NCI-H2029 treated with DMSO at 0.1 percent for 48 hours (cell line): ENCODE measurements at regions not wholly inside any gene's neighbourhood (a gene's known extent, or its start where the extent isn't known, plus 50 kb on each side); places are given as distances from the start of the nearest gene placed in this dataset.

Experiments
- DNase-seq: peaks from one replicate; lab custom pipeline; 2025; lab: John Stamatoyannopoulos, UW

DNA sequence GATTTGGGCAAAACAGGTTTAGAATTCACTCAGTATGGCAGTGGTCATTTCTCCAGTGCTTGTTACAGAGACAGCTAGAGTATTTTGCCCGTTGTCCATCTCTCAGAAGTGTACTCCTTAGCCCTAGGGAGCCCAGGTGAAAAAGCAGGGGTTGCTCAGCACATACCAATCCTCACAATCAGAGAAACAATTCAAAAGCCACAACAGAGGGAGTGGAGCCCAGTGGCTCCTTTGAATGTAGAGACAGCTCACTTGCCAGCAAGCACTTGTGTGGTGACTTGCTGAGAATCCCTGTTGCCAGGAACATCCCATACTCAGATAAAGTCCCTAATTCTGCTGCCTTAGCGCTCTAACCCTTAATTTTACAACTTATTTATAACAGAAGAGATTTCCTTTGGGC lies 1488.3 kb downstream of the RPA4 start:
- DNase-seq = no peak

- DNase-seq = no peak
Measured at GRCh38 chrX:98379134-98379533, 1495.4 kb downstream of the RPA4 start.

DNA sequence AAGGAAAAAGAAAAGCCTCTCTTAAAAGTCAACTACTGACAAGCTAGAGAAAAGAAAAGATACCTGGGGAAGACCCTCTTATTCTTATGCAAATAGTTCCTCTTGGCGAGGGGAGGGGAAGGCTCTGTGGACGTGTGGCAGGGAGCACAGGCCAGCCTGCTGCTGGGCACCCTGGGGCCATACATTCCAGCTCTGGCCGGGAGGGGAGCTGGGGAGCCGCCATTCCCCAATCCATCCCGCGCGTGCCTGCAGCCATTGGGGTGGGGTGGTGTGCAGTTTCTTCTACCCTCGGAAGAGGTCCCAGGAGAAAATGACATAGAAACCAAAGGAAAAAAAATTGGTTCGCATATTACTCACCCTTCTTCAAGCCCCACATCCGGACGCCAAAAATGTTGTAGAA lies 1496.4 kb downstream of the RPA4 start:
- DNase-seq = no peak

DNA sequence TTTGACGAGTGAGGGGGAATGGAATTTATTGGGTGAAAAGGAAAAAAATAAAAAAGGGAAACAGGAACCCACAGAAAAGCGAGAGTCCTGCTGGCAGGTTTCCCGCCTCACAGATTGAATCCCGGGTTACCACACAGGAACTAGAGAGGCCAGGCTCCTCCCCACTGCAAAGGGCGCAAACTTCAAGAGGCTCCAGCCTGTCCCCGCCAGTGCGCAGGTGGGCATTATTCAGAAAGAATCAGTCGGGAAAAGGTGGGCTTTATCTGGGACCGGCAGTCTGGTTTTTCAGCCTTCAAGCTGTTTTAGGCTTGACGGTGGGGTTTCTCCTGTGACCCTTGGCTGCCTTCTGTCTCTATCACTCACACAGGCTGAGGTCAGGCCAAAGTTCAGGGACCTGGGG lies 1496.8 kb downstream of the RPA4 start:
- no peak for DNase-seq

GRCh38 chrX:98398542-98398941 lies 1514.8 kb downstream of the RPA4 start:
- no peak for DNase-seq

DNA sequence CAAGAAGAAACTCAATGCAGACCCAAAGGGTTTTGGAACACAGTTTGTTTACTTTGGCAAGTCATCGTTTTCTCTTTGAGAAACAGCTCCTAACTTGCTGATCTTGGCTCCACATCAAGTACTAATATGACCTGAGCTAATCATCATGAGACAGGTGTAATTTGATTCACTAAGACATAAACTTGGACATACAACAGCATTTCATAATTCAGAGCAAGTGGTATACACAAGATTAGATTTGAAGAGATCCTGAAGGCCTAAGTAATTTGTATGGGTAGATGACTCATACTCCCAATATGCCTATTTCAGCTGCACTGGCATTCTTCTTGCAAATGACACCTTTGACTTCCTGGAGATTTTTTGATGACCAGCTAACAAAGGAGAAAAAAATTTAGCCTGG lies 1521.7 kb downstream of the RPA4 start:
- DNase-seq = peak; percentile 1

- no peak for DNase-seq
Measured at GRCh38 chrX:98407584-98407983, 1523.9 kb downstream of the RPA4 start.

GRCh38 chrX:98409867-98410266 lies 1526.2 kb downstream of the RPA4 start:
- DNase-seq = no peak

GRCh38 chrX:98412058-98412457 lies 1528.3 kb downstream of the RPA4 start:
- no peak for DNase-seq

DNA sequence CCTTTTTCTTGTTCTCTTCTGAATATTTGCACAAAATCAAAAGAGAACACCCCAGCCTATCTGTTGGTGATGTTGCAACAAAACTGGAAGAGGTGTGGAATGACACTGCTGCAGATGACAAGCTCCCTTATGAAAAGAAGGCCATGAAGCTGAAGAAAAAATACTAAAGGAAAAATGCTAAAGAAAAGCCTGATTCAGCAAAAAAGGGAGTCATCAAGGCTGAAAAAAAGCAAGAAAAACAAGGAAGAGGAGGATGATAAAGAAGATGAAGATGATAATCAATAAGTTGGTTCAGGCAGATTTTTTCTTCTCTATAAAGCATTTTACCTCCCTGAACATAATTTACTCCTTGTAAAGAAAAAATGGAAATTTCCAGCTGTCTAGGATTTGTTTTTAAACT lies 1538.8 kb downstream of the RPA4 start:
- DNase-seq = no peak

- DNase-seq = no peak
Measured at GRCh38 chrX:98432413-98432812, 1548.7 kb downstream of the RPA4 start.

DNA sequence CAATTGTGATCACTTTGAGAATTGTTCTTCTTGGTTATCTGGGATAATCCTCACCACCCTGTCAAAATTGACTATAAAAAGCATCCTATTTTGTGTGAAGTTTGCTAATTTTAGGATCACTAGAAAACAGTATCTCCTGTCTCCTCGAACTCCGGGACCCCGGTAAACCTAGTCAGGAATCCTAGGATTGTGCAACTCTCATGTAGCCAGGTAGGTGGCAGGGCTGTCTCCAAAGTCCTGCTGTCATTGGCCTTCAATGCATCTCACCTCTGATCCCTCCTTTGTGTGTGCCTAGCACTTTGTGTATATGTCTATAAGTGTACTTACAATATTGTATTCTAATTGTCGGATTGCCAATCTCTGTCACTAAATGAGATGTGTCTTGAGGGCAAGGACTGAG lies 1564.8 kb downstream of the RPA4 start:
- no peak for DNase-seq

- DNase-seq = no peak
Measured at GRCh38 chrX:98452456-98452855, 1568.7 kb downstream of the RPA4 start.

GRCh38 chrX:98459669-98460068 lies 1576.0 kb downstream of the RPA4 start:
- DNase-seq = no peak

GRCh38 chrX:98480606-98481005 lies 1596.9 kb downstream of the RPA4 start:
- DNase-seq = no peak

DNA sequence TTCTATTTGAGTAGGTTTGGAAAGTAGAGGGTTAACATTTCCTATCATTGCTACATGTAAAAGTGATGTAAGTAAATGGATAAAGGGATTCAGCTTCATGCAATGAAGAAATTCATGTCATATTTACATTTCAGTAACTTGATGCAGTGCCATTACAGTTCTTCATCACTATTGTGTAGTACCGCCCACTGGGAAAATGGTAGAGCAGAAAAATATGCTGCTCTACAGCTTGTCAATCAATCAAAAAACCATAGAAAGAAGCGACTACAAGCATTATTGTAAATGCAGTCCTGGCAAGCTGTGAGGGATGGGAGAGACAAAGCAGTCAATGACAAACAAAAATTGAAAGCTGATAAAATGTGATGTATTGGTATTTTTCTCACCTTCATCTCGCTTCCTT lies 1597.9 kb downstream of the RPA4 start:
- DNase-seq = no peak

DNA sequence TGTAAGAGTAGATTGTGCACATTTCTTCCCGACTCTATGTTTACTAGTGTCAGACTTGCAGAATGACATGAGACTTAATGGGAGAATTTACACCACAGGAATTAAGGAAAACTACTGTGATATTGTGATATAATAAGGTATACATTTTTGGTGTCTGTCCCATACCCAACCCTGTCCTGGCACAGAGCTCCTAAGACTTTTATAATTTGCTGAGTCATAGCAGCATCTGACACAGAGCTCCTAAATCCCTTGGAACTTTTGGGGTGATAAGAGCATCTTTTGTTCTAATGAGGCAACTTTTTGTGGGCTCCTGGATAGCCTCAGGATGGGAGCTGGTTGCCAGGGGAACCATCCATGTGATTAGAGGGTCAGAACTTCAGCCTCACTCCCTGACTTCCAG lies 1607.0 kb downstream of the RPA4 start:
- DNase-seq = no peak

- DNase-seq = no peak
Measured at GRCh38 chrX:98501426-98501825, 1617.7 kb downstream of the RPA4 start.

- no peak for DNase-seq
Measured at GRCh38 chrX:98506907-98507306, 1623.2 kb downstream of the RPA4 start.

GRCh38 chrX:98514032-98514431 lies 1630.3 kb downstream of the RPA4 start:
- DNase-seq = no peak

DNA sequence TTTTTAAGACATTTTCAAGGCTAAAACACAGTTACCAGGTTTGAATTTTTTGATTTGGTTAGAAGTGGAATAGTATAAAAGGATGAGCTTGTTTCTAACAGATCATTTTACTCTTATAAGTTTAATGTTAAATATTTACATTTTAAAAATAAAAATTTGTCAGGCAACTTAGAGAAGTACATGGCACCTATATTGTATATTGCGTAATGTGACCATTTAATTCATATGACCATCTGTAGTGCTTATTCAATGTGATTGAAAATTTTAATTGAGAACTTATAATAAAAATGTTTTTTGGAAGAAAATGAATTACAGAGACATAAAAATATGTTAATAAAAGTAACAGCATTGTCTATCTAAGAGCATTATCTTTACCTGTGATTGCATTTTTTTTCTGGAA lies 1632.4 kb downstream of the RPA4 start:
- no peak for DNase-seq

DNA sequence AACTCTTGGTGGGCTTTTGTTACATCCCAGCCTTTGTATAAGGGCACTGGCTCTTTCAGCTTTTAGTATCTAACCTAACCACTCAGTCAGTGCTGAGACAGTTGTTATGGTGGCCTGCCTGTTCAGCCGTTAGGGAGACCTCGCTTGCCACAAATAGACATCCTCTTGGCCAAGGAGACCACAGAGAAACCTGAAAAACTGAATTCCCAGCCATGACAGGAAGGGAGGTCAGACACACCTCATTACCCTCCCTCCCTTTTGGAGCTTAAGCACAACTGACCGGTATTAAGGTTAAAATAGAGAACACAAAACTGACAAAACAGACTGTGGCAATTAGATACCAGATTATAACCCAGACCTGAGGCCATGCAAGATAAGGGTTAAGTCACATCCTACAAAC lies 1639.3 kb downstream of the RPA4 start:
- no peak for DNase-seq

DNA sequence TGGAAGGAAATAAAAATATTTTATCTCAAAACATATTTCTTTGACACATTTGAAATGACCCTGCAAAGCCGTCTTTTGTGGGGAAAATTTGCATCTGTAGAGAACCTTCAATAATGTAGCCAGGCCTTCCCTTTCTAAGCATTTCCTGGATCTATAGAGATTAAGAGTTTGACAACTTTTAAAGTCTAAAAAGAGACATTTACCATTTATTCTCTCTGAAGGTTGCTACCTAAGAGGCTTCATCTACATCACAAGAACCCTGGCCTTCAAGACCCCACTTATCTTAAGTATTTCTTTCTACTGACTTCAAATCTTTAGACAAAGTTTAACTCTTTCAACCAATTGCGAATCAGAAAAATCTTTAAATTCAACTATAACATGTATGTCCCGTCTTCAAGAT lies 1639.8 kb downstream of the RPA4 start:
- no peak for DNase-seq

GRCh38 chrX:98548519-98548918 lies 1664.8 kb downstream of the RPA4 start:
- DNase-seq = no peak

- DNase-seq = no peak
Measured at GRCh38 chrX:98568795-98569194, 1685.1 kb downstream of the RPA4 start.
